ENCODE measurements at regions not wholly inside any gene's neighbourhood (a gene's known extent, or its start where the extent isn't known, plus 50 kb on each side); places are given as distances from the start of the nearest gene placed in this dataset.

DNA sequence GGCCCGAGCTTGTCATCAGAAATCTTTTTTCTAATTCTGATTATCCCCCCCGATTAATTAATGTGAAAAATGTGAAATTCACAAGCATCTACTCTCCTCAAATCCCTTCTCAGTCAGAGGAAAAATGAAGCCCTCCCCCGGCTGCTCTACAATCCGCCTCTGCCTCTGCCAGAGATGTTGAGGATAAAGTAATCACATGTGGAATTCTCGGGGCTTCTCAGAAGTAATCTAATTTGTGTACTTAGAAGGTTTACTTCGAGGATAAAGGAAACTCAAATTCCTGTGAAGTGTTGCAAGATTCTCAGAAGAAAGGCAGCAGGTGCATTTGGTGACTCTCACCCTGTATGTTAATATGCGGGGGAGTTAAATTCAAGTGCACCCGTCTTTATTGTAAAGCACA is 726.1 kb upstream of the ADAMTS16 start:
- TF ChIP-seq EZH2 (IDR thresholded peaks at IDR 0.05; ENCODE audit: borderline replicate concordance, insufficient read depth, low read depth, low read length, poor library complexity, severe bottlenecking), result no peak
- TF ChIP-seq, protein P1, sequence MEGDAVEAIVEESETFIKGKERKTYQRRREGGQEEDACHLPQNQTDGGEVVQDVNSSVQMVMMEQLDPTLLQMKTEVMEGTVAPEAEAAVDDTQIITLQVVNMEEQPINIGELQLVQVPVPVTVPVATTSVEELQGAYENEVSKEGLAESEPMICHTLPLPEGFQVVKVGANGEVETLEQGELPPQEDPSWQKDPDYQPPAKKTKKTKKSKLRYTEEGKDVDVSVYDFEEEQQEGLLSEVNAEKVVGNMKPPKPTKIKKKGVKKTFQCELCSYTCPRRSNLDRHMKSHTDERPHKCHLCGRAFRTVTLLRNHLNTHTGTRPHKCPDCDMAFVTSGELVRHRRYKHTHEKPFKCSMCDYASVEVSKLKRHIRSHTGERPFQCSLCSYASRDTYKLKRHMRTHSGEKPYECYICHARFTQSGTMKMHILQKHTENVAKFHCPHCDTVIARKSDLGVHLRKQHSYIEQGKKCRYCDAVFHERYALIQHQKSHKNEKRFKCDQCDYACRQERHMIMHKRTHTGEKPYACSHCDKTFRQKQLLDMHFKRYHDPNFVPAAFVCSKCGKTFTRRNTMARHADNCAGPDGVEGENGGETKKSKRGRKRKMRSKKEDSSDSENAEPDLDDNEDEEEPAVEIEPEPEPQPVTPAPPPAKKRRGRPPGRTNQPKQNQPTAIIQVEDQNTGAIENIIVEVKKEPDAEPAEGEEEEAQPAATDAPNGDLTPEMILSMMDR (IDR thresholded peaks at IDR 0.05), result no peak
